Lung (tissue), 11 donors: ENCODE measurements at regions not wholly inside any gene's neighbourhood (a gene's known extent, or its start where the extent isn't known, plus 50 kb on each side); places are given as distances from the start of the nearest gene placed in this dataset.

Experiments used
- ATAC-seq: fragments of 200-7000 bp; cut with Tn5 transposase; one replicate; pipeline ENCODE4 v1.9.1; 2020; ENCODE audit warnings: moderate number of reproducible peaks; ENCODE audit not compliant: insufficient read depth, low FRiP score
- DNase-seq, 3 donors: peaks; one replicate each; pipeline ENCODE4 v3.0.0-alpha.2; 2013 to 2017
- H3K27ac ChIP-seq, 2 donors: one replicate each; pipeline ENCODE4 v1.5.1; 2013; ENCODE audit warnings: mild to moderate bottlenecking in 2 of 2, moderate library complexity in 2 of 2, control low read depth in 1 of 2, inconsistent platforms in 1 of 2, low read depth in 1 of 2, low read length in 1 of 2
- H3K27me3 ChIP-seq, 3 donors: one replicate each; pipeline ENCODE4 v1.5.1; 2013; ENCODE audit warnings: low read length in 2 of 3; ENCODE audit not compliant: control insufficient read depth in 3 of 3, insufficient read depth in 3 of 3
- H3K36me3 ChIP-seq, 4 donors: one replicate each; pipeline ENCODE4 v1.5.1; 2013; ENCODE audit warnings: low read length in 4 of 4, mild to moderate bottlenecking in 1 of 4, moderate library complexity in 1 of 4; ENCODE audit not compliant: control insufficient read depth in 4 of 4, insufficient read depth in 4 of 4
- H3K4me1 ChIP-seq, 5 donors: one replicate each; pipeline ENCODE4 v1.5.1; 2013; ENCODE audit warnings: low read length in 5 of 5, mild to moderate bottlenecking in 2 of 5, moderate library complexity in 1 of 5; ENCODE audit not compliant: control insufficient read depth in 5 of 5, insufficient read depth in 5 of 5
- H3K4me3 ChIP-seq: one replicate; pipeline ENCODE4 v1.5.1; 2013; ENCODE audit warnings: mild to moderate bottlenecking, control low read depth, moderate library complexity
- H3K9ac ChIP-seq, 2 donors: one replicate each; pipeline ENCODE4 v1.5.1; 2013; ENCODE audit warnings: low read length in 2 of 2, control low read depth in 1 of 2; ENCODE audit not compliant: insufficient read depth in 1 of 2
- H3K9me3 ChIP-seq, 4 donors: one replicate each; pipeline ENCODE4 v1.5.1; 2013; ENCODE audit warnings: low read length in 3 of 4, mild to moderate bottlenecking in 1 of 4, moderate library complexity in 1 of 4; ENCODE audit not compliant: control insufficient read depth in 4 of 4, insufficient read depth in 3 of 4
- WGBS, 2 donors: extraction: QIAGEN DNeasy Blood & Tissue Kit; methylation state at CpG; one replicate each; pipeline ENCODE4 v1.1.7; 2013; 5-methylcytosine and 5-hydroxymethylcytosine counted together
- TF ChIP-seq, protein P1 (sequence below): IDR thresholded peaks from 2 replicates; pipeline ENCODE4 v1.5.1; 2012; ENCODE audit warnings: mild to moderate bottlenecking; ENCODE audit errors: control extremely low read depth, extremely low read depth
- donor health status: control.
- donor health status: control.
- donor health status: Bipolar disorder and iron deficiency.
- donor health status: healthy.
- donor health status: DM: yes; HTN: yes; CAD: no.

DNA sequence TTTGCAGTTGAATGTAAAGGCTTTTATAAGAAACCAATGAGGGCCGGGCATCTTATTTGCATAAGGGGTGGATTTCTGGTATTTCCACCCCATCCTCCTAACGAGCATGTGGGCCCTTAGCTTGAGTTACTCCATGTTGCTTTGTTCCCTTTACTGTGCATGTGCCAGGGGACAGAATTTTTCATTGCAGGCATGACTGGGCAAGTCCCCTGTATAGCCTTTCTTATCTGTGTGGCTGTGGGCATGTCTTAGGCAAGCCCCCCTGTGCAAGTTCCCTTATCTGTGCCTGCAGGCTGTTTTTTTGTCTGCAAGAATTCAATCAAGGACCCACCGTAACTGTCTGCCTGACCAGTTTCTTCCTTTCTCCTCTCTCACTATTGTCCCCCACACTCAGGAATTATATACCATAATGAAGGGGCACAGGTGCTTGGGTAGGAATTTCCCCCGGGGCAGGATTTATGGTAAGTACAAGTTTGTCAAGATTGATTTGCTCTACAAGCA, 152.2 kb upstream of the CNOT2 start:
- DNase-seq (no peak), ATAC-seq (no peak)
- H3K9me3 ChIP-seq = no peaks in the 10 kb centered on the region
- TF ChIP-seq, protein P1, sequence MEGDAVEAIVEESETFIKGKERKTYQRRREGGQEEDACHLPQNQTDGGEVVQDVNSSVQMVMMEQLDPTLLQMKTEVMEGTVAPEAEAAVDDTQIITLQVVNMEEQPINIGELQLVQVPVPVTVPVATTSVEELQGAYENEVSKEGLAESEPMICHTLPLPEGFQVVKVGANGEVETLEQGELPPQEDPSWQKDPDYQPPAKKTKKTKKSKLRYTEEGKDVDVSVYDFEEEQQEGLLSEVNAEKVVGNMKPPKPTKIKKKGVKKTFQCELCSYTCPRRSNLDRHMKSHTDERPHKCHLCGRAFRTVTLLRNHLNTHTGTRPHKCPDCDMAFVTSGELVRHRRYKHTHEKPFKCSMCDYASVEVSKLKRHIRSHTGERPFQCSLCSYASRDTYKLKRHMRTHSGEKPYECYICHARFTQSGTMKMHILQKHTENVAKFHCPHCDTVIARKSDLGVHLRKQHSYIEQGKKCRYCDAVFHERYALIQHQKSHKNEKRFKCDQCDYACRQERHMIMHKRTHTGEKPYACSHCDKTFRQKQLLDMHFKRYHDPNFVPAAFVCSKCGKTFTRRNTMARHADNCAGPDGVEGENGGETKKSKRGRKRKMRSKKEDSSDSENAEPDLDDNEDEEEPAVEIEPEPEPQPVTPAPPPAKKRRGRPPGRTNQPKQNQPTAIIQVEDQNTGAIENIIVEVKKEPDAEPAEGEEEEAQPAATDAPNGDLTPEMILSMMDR = no peak
- no peak overlapping the region for H3K4me3 ChIP-seq
- H3K4me1 ChIP-seq = peaks cover 0 to 15% (median 0%) of the 10 kb centered on the region in 5 donors
- H3K27me3 ChIP-seq = no peaks in the 10 kb centered on the region
- H3K36me3 ChIP-seq = no peaks in the 10 kb centered on the region
- H3K27ac ChIP-seq = no peak overlapping the region
- no peak overlapping the region for H3K9ac ChIP-seq
- 65 to 76% methylated on average over 4 of the region's 4 CpGs for WGBS, 2 donors

DNA sequence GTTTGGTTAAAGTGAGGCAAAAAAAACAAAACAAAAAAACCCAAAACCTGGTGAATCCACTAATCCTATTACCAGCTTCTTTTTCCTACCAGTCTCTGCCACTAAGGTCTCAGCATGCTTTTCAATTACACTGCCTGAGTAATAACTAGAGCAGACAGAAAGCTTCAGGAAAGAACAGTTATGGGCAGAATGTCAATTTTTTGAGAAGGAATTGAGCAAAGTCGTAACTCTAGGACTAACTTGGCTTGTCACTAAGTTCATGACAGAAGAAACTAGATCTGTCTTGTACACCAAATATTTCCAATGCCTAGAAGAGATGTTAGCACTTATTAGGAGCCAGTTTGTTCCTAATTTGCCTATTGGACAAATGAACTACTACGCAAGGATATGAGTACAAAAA, 148.8 kb upstream of the CNOT2 start:
- no peak overlapping the region for H3K27ac ChIP-seq

DNA sequence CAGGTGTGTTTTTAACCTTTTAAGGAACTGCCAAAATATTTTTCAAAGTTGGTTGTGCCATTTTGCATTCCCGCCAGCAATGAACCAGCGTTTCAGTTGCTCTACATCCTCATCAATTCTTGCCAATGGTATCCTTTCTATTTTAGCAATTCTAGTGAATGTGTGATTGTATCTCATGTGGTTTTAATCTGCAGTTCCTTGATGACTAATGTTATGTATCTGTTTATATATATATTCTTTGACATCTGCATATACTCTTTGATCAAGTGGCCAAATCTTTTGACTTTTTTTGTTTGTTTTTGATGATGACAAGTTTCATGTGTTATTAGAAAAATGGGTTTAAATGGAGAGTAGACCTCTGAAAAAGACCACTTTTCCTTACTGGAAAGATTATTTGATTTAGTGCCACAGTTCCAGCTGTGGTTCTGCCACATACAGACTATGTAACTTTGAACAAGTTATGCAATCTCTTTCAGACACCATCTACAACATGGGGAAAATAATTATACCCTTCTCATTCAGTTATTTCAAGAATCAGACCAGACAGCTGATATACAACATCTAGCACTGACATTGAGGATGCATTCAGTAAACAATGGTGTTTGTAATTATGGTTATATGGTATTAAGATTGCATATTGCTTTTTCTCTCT, 146.3 kb upstream of the CNOT2 start:
- DNase-seq = peak; percentile 39 to 95 (median 91)
- H3K9me3 ChIP-seq = no peaks in the 10 kb centered on the region
- no peaks in the 10 kb centered on the region for H3K36me3 ChIP-seq
- H3K9ac ChIP-seq = no peak overlapping the region
- ATAC-seq = no peak
- H3K4me1 ChIP-seq = peaks cover 0 to 15% (median 0%) of the 10 kb centered on the region in 5 donors
- TF ChIP-seq, protein P1 = no peak
- H3K27me3 ChIP-seq = no peaks in the 10 kb centered on the region
- no peak overlapping the region for H3K27ac ChIP-seq
- H3K4me3 ChIP-seq = no peak overlapping the region
- 77 to 82% methylated on average over 2 of the region's 2 CpGs for WGBS, 2 donors

More for the DNA sequence above, 148.8 kb upstream of the CNOT2 start:
- Histone ChIP-seq H3K4me1 (peaks cover 0 to 15% (median 0%) of the 10 kb centered on the region in 5 donors), H3K36me3 (no peaks in the 10 kb centered on the region), H3K27me3 (no peaks in the 10 kb centered on the region), H3K9ac (no peak overlapping the region), H3K4me3 (no peak overlapping the region), H3K9me3 (no peaks in the 10 kb centered on the region)
- WGBS, 2 donors = 80 to 88% methylated on average over 2 of the region's 2 CpGs
- no peak for ATAC-seq
- peak in 2 of 3 donors; percentile 46 to 70 for DNase-seq
- TF ChIP-seq, protein P1 = no peak
